ENCODE measurements at regions not wholly inside any gene's neighbourhood (a gene's known extent, or its start where the extent isn't known, plus 50 kb on each side); places are given as distances from the start of the nearest gene placed in this dataset.

DNA sequence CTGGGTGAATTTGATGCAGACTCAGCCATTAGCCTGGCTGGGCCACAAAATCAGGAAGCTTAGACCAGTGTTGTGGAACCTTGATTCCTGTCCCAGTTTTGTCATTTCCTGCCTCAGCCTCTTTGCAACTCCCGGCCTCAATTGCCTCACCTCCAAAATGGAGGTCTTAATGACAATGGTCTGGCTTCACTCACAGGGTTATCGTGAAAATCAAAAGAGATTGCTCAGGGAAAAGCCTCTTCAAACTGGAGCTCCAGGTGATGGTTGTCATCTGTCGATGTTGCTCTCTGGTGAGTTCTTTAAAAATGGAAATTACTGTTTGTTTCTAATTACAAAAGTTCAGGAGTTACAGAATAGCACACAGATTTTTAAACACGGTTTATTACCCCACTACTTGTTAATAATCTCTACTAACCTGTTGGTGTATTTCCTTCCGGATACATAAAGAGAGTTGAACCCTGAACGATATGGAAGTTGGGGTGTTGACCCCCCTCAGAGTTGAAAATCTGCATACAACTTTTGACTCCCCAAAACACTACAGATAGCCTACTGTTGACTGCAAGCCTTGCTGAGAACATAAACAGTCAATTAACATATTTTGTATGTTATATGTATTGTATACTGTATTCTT, 109.9 kb upstream of the CPEB4 start:
- TF ChIP-seq, protein P1, sequence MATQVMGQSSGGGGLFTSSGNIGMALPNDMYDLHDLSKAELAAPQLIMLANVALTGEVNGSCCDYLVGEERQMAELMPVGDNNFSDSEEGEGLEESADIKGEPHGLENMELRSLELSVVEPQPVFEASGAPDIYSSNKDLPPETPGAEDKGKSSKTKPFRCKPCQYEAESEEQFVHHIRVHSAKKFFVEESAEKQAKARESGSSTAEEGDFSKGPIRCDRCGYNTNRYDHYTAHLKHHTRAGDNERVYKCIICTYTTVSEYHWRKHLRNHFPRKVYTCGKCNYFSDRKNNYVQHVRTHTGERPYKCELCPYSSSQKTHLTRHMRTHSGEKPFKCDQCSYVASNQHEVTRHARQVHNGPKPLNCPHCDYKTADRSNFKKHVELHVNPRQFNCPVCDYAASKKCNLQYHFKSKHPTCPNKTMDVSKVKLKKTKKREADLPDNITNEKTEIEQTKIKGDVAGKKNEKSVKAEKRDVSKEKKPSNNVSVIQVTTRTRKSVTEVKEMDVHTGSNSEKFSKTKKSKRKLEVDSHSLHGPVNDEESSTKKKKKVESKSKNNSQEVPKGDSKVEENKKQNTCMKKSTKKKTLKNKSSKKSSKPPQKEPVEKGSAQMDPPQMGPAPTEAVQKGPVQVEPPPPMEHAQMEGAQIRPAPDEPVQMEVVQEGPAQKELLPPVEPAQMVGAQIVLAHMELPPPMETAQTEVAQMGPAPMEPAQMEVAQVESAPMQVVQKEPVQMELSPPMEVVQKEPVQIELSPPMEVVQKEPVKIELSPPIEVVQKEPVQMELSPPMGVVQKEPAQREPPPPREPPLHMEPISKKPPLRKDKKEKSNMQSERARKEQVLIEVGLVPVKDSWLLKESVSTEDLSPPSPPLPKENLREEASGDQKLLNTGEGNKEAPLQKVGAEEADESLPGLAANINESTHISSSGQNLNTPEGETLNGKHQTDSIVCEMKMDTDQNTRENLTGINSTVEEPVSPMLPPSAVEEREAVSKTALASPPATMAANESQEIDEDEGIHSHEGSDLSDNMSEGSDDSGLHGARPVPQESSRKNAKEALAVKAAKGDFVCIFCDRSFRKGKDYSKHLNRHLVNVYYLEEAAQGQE (IDR thresholded peaks at IDR 0.05; ENCODE audit: low read depth): no peak
- no peak for TF ChIP-seq TCF12 (IDR thresholded peaks at IDR 0.05; ENCODE audit: low read depth)
- TF ChIP-seq TAF1 (IDR thresholded peaks at IDR 0.05; ENCODE audit: low read depth): no peak
- no peak for TF ChIP-seq EP300 (IDR thresholded peaks at IDR 0.05; ENCODE audit: borderline replicate concordance)
- no peak for TF ChIP-seq EGR1 (IDR thresholded peaks at IDR 0.05)
- no peak for TF ChIP-seq ZBTB7A (IDR thresholded peaks at IDR 0.05; ENCODE audit: low read depth)
- no peak for TF ChIP-seq CREB1 (IDR thresholded peaks at IDR 0.05; ENCODE audit: low read depth)
- TF ChIP-seq, protein P2, sequence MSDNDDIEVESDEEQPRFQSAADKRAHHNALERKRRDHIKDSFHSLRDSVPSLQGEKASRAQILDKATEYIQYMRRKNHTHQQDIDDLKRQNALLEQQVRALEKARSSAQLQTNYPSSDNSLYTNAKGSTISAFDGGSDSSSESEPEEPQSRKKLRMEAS (IDR thresholded peaks at IDR 0.05): no peak

DNA sequence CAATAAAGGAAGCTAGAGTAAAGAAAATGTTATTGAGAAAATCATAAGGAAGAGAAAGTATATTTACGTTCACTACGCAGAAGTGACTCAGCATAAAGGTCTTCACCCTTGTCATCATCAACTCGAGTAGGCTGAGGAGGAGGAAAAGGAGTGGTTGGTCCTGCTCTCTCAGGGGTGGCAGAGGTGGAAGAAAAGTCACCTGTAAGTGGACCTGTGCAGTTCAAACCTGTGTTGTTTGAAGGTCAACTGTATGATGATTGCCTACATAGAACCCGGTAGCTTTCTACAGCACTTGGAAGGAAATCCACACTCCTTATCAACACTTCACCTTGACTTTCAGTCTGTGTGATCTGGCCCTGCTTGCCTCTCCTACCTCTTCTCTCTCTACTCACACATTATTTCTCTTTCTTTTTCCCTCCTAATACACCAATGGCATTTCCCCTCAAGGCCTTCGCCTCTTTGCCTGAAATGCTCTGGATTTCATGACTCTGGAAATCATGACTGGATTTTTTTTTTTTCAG, 109.3 kb upstream of the CPEB4 start:
- no peak for TF ChIP-seq ZBTB7A (IDR thresholded peaks at IDR 0.05; ENCODE audit: low read depth)
- TF ChIP-seq, protein P2 (IDR thresholded peaks at IDR 0.05): no peak
- TF ChIP-seq, protein P3, sequence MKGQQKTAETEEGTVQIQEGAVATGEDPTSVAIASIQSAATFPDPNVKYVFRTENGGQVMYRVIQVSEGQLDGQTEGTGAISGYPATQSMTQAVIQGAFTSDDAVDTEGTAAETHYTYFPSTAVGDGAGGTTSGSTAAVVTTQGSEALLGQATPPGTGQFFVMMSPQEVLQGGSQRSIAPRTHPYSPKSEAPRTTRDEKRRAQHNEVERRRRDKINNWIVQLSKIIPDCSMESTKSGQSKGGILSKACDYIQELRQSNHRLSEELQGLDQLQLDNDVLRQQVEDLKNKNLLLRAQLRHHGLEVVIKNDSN (IDR thresholded peaks at IDR 0.05): no peak
- TF ChIP-seq TAF1 (IDR thresholded peaks at IDR 0.05; ENCODE audit: low read depth): no peak
- no peak for TF ChIP-seq NFIC (IDR thresholded peaks at IDR 0.05)
- TF ChIP-seq EP300 (IDR thresholded peaks at IDR 0.05; ENCODE audit: borderline replicate concordance): no peak
- TF ChIP-seq CEBPB (IDR thresholded peaks at IDR 0.05): no peak
- no peak for TF ChIP-seq CREB1 (IDR thresholded peaks at IDR 0.05; ENCODE audit: low read depth)
- TF ChIP-seq, protein P1 (IDR thresholded peaks at IDR 0.05; ENCODE audit: low read depth): no peak

DNA sequence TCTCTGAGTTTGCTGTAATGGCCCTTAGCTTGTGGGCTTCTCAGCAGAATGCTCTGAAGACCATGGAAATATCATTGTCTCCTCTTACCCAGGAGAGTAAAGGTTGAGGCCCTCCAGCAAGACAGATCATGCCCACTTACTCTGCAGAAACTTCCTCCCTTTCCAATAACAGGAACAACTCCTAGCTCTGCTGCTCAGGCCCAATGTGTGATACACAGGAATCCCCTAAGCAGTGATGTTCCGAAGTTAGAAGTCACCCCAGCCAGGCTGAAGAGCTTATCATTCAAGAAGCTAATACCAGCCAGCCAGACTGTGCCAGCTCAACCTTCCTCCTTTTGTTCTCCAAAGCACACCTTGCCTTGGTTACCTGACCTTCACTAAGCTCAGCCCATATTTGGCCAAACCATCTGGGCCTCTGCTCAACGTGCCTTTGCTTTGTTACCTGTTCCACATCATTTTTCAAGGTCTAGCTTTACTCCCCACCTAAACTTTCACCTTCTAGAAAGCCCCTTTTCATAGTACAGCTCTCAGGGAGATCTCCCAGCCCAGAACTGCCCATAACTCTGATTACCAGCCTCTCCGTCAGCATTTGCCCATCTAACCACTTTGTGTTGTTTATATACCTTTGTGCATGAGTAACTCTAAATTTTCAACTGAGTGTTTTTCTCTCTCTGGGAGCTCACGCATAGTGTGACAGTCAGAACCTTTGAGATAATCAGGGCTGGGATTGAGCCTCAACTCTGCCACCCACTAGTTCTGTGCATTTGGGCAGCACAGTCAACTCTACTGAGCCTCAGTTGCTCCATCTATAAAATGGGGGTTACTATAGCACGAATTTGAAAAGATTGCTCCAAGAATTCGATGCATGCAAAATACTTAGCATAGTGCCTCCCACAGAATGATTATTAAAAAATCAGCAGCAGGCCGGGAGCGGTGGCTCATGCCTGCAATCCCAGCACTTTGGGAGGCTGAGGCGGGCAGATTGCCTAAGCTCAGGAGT, 107.6 kb upstream of the CPEB4 start:
- no peak for TF ChIP-seq TAF1 (IDR thresholded peaks at IDR 0.05; ENCODE audit: low read depth)
- no peak for TF ChIP-seq TCF12 (IDR thresholded peaks at IDR 0.05; ENCODE audit: low read depth)
- no peak for TF ChIP-seq TEAD4 (IDR thresholded peaks at IDR 0.05)
- TF ChIP-seq CREB1 (IDR thresholded peaks at IDR 0.05; ENCODE audit: low read depth): no peak
- TF ChIP-seq EGR1 (IDR thresholded peaks at IDR 0.05): no peak
- TF ChIP-seq YY1 (IDR thresholded peaks at IDR 0.05; ENCODE audit: low read depth): no peak
- no peak for TF ChIP-seq FOXM1 (IDR thresholded peaks at IDR 0.05; ENCODE audit: borderline replicate concordance, low read depth)
- TF ChIP-seq, protein P3 (IDR thresholded peaks at IDR 0.05): no peak
- TF ChIP-seq EP300 (IDR thresholded peaks at IDR 0.05; ENCODE audit: borderline replicate concordance): no peak
- TF ChIP-seq NFIC (IDR thresholded peaks at IDR 0.05): no peak
- no peak for TF ChIP-seq ZBTB7A (IDR thresholded peaks at IDR 0.05; ENCODE audit: low read depth)
- TF ChIP-seq, protein P1 (IDR thresholded peaks at IDR 0.05; ENCODE audit: low read depth): no peak
- TF ChIP-seq, protein P2 (IDR thresholded peaks at IDR 0.05): no peak
- no peak for TF ChIP-seq CEBPB (IDR thresholded peaks at IDR 0.05)
- no peak for TF ChIP-seq RAD21 (IDR thresholded peaks at IDR 0.05; ENCODE audit: low read depth)
